Retinal pigment epithelial cell (primary cell): ENCODE measurements at regions not wholly inside any gene's neighbourhood (a gene's known extent, or its start where the extent isn't known, plus 50 kb on each side); places are given as distances from the start of the nearest gene placed in this dataset.
"Not testable (repeated sequence)": the region's sequence is repeated elsewhere in the genome, so short reads cannot be mapped to it uniquely, and the experiment has no call there.

Experiments
- DNase-seq: peaks from one replicate; pipeline ENCODE4 v3.0.0-alpha.2; 2010; ENCODE audit warnings: low read depth
- H3K4me3 ChIP-seq: 2 replicates; pipeline ENCODE4 v1.5.1; 2011; ENCODE audit warnings: mild to moderate bottlenecking, low read length, control low read depth, moderate library complexity
- CTCF ChIP-seq: conservative IDR thresholded peaks from 2 replicates; pipeline ENCODE4 v1.5.1; 2011; ENCODE audit warnings: low read depth, low read length, control low read depth, inconsistent platforms

GRCh38 chr14:30005114-30005808 is 77.6 kb upstream of the PRKD1 start:
- peak; percentile 12 for DNase-seq
- H3K4me3 ChIP-seq: no peak overlapping the region
- TF ChIP-seq CTCF: peak; percentile 80

GRCh38 chr14:30006695-30007094 is 79.0 kb upstream of the PRKD1 start:
- TF ChIP-seq CTCF: no peak
- H3K4me3 ChIP-seq: no peak overlapping the region
- no peak for DNase-seq

GRCh38 chr14:30015489-30015888 is 87.8 kb upstream of the PRKD1 start:
- DNase-seq: no peak
- no peak for TF ChIP-seq CTCF
- no peak overlapping the region for H3K4me3 ChIP-seq

GRCh38 chr14:30016002-30016401 is 88.4 kb upstream of the PRKD1 start:
- no peak overlapping the region for H3K4me3 ChIP-seq
- DNase-seq: no peak

GRCh38 chr14:30017370-30017993 is 89.8 kb upstream of the PRKD1 start:
- DNase-seq: no peak
- no peak overlapping the region for H3K4me3 ChIP-seq
- TF ChIP-seq CTCF: no peak

More at GRCh38 chr14:30016002-30016401, 88.4 kb upstream of the PRKD1 start:
- no peak for TF ChIP-seq CTCF

- H3K4me3 ChIP-seq: no peak overlapping the region
- DNase-seq: no peak
- TF ChIP-seq CTCF: no peak
Measured at GRCh38 chr14:30020271-30020670, 92.6 kb upstream of the PRKD1 start.

- DNase-seq: no peak
- TF ChIP-seq CTCF: no peak
- H3K4me3 ChIP-seq: no peak overlapping the region
Measured at GRCh38 chr14:30020687-30021086, 93.0 kb upstream of the PRKD1 start.

- not testable (repeated sequence) for H3K4me3 ChIP-seq, DNase-seq
Measured at GRCh38 chr14:30023350-30023749, 95.7 kb upstream of the PRKD1 start.
